Panc1 (cell line): ENCODE measurements at regions not wholly inside any gene's neighbourhood (a gene's known extent, or its start where the extent isn't known, plus 50 kb on each side); places are given as distances from the start of the nearest gene placed in this dataset.

Experiments used
- ATAC-seq: fragments of 200-7000 bp; cut with Tn5 transposase; 2 replicates; pipeline ENCODE4 v1.9.1; 2020; ENCODE audit warnings: mild to moderate bottlenecking, moderate library complexity
- BruUV-seq: library from RNA; stranded (reverse); fragments of 400-500 nt; replicated peaks from 2 replicates; lab custom pipeline; 2021; lab: Mats Ljungman, UMichigan
- CTCF ChIA-PET: fragments of 300-600 bp; sonication (Branson Sonifier 250); formaldehyde crosslinking; loops from one replicate; lab custom pipeline; 2022; ENCODE audit warnings: antibody characterized with exemption; lab: Charles Lee
- POLR2A ChIA-PET: fragments of 300-600 bp; sonication (Branson Sonifier 250); formaldehyde crosslinking; loops from one replicate; lab custom pipeline; 2022; ENCODE audit warnings: antibody characterized with exemption; lab: Charles Lee
- DNase-seq: peaks from one replicate; pipeline ENCODE4 v3.0.0-alpha.2; 2010; ENCODE audit warnings: low read depth, low spot score
- H3K27ac ChIP-seq: 2 replicates; pipeline ENCODE4 v1.5.1; 2011; ENCODE audit warnings: mild to moderate bottlenecking, low read length, inconsistent platforms
- H3K27me3 ChIP-seq: fragments of 200-500 bp; sonication (Bioruptor generic); 2 replicates; pipeline ENCODE4 v1.6.0; 2014; ENCODE audit warnings: low read length, inconsistent platforms; ENCODE audit not compliant: control insufficient read depth, insufficient read depth
- H3K36me3 ChIP-seq: fragments of 200-500 bp; sonication (Bioruptor generic); 2 replicates; pipeline ENCODE4 v1.5.1; 2014; ENCODE audit warnings: inconsistent platforms, mild to moderate bottlenecking, low read length, moderate library complexity; ENCODE audit not compliant: control insufficient read depth, insufficient read depth
- H3K4me1 ChIP-seq: 2 replicates; pipeline ENCODE4 v1.5.1; 2011; ENCODE audit warnings: inconsistent platforms, mild to moderate bottlenecking, low read length, moderate library complexity; ENCODE audit not compliant: control insufficient read depth, insufficient read depth
- H3K4me3 ChIP-seq, 2 experiments: 2 replicates each; pipeline ENCODE4 v1.5.1; 2011 to 2012; ENCODE audit warnings: low read depth in 2 of 2, low read length in 2 of 2, mild to moderate bottlenecking in 2 of 2, inconsistent platforms in 1 of 2, moderate library complexity in 1 of 2
- H3K9me3 ChIP-seq: fragments of 200-500 bp; sonication (Bioruptor generic); 2 replicates; pipeline ENCODE4 v1.5.1; 2014; ENCODE audit warnings: low read depth, mild to moderate bottlenecking, inconsistent platforms, low read length, moderate library complexity; ENCODE audit not compliant: control insufficient read depth, insufficient read depth
- CTCF ChIP-seq: fragments of 450-650 bp; IDR thresholded peaks from 2 replicates; pipeline ENCODE4 v1.5.1; 2017; ENCODE audit warnings: mild to moderate bottlenecking
- POLR2AphosphoS5 ChIP-seq: IDR thresholded peaks from 2 replicates; pipeline ENCODE4 v1.6.1; 2012; ENCODE audit warnings: mild to moderate bottlenecking, low read depth, low read length, moderate library complexity
- REST ChIP-seq, 2 experiments: IDR thresholded peaks; 2 replicates each; pipeline ENCODE4 v1.6.1; 2011 to 2012; ENCODE audit warnings: low read depth in 2 of 2, control low read depth in 1 of 2, low read length in 1 of 2, mild to moderate bottlenecking in 1 of 2, moderate library complexity in 1 of 2; ENCODE audit not compliant: insufficient read depth in 1 of 2
- SIN3A ChIP-seq: IDR thresholded peaks from 2 replicates; pipeline ENCODE4 v1.6.1; 2012; ENCODE audit warnings: low read depth, mild to moderate bottlenecking, low read length, moderate library complexity, borderline replicate concordance; ENCODE audit not compliant: insufficient read depth
- TCF7L2 ChIP-seq: IDR thresholded peaks from 2 replicates; pipeline ENCODE4 v1.6.1; 2011; ENCODE audit warnings: mild to moderate bottlenecking, low read depth, low read length, inconsistent platforms
- in situ Hi-C: cut with HindIII; loops from 2 replicates; pipeline ENCODE4 v1.10.0; 2016; ENCODE audit warnings: low sequenced_read_pairs, low pct_unique_long_range_greater_than_20kb
- intact Hi-C: fragments of 100-400 bp; cut with micrococcal nuclease; formaldehyde crosslinking; loops from one replicate; pipeline ENCODE4 v1.10.0; 2022; ENCODE audit not compliant: unreplicated experiment

- CTCF ChIA-PET = no interaction called here
Measured at GRCh38 chr9:88220652-88221051, 82.4 kb upstream of the SPATA31C2 start.

DNA sequence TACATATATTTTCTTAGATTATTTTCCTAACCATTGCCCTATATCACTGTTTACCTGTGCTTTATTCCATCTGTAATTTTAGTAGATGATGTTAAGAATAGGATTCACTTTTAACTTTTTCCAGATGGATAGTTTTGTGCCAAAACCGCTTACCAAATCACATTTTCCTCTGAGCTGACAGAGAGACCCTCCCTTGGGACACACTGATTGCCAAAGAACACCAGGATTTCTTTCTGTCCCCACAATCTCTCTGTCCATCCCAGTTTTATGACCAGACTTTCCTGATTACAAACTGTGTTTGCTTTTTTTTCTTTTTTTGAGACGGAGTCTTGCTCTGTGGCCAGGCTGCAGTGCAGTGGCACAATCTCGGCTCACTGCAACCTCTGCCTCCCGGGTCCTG is 81.3 kb upstream of the SPATA31C2 start:
- H3K36me3 ChIP-seq = no peaks in the 10 kb centered on the region
- no peaks in the 10 kb centered on the region for H3K27me3 ChIP-seq
- H3K9me3 ChIP-seq = no peaks in the 10 kb centered on the region
- ChIA-PET POLR2A (no interaction called here), CTCF (no interaction called here)
- no TSS peak for BruUV-seq
- H3K4me3 ChIP-seq = no peak overlapping the region
- H3K27ac ChIP-seq = no peak overlapping the region
- no peak for ATAC-seq
- no peaks in the 10 kb centered on the region; the same call in 1 of the 2 replicates for H3K4me1 ChIP-seq
- TF ChIP-seq POLR2AphosphoS5 (no peak), TCF7L2 (no peak), REST (IDR thresholded peaks at IDR 0.05; ENCODE audit: insufficient read depth in 1 of 2, low read depth in 2 of 2, low read length in 1 of 2) (no peak), CTCF (no peak), SIN3A (no peak)
- in situ Hi-C loops (no loop called here), intact Hi-C loops (no loop called here)
- no peak for DNase-seq

More at GRCh38 chr9:88220652-88221051, 82.4 kb upstream of the SPATA31C2 start:
- no peak for ATAC-seq
- no peak overlapping the region for H3K4me3 ChIP-seq
- H3K36me3 ChIP-seq = no peaks in the 10 kb centered on the region
- DNase-seq = no peak
- no peaks in the 10 kb centered on the region for H3K27me3 ChIP-seq
- H3K9me3 ChIP-seq = no peaks in the 10 kb centered on the region
- TF ChIP-seq CTCF (no peak), SIN3A (no peak), TCF7L2 (no peak), REST (IDR thresholded peaks at IDR 0.05; ENCODE audit: insufficient read depth in 1 of 2, low read depth in 2 of 2, low read length in 1 of 2) (no peak), POLR2AphosphoS5 (no peak)
- POLR2A ChIA-PET = no interaction called here
- BruUV-seq = no TSS peak
- in situ Hi-C loops (no loop called here), intact Hi-C loops (no loop called here)
- H3K27ac ChIP-seq = no peak overlapping the region
- H3K4me1 ChIP-seq = no peaks in the 10 kb centered on the region; the same call in 1 of the 2 replicates
